Osteoblast (primary cell): ENCODE measurements at regions not wholly inside any gene's neighbourhood (a gene's known extent, or its start where the extent isn't known, plus 50 kb on each side); places are given as distances from the start of the nearest gene placed in this dataset.
"Not testable (repeated sequence)": the region's sequence is repeated elsewhere in the genome, so short reads cannot be mapped to it uniquely, and the experiment has no call there.

Source experiments
- DNase-seq: peaks from one replicate; pipeline ENCODE4 v3.0.0; 2011; ENCODE audit warnings: low spot score, mixed read lengths; ENCODE audit not compliant: insufficient read length; ENCODE audit errors: missing footprints
- H2AFZ ChIP-seq: 2 replicates; pipeline ENCODE4 v1.6.0; 2011; ENCODE audit warnings: mild to moderate bottlenecking, low read length
- H3K27ac ChIP-seq: 2 replicates; pipeline ENCODE4 v1.5.1; 2011; ENCODE audit warnings: mild to moderate bottlenecking, low read depth, low read length, moderate library complexity
- H3K27me3 ChIP-seq: 2 replicates; pipeline ENCODE4 v1.6.0; 2012; ENCODE audit warnings: mild to moderate bottlenecking, control low read depth, inconsistent platforms, low read length, moderate library complexity; ENCODE audit not compliant: insufficient read depth
- H3K36me3 ChIP-seq: 2 replicates; pipeline ENCODE4 v1.5.1; 2011; ENCODE audit warnings: mild to moderate bottlenecking, low read length, control low read depth, moderate library complexity; ENCODE audit not compliant: insufficient read depth
- H3K4me1 ChIP-seq: 2 replicates; pipeline ENCODE4 v1.5.1; 2011; ENCODE audit warnings: mild to moderate bottlenecking, low read length, control low read depth, moderate library complexity; ENCODE audit not compliant: insufficient read depth
- H3K4me2 ChIP-seq: 2 replicates; pipeline ENCODE4 v1.6.0; 2011; ENCODE audit warnings: mild to moderate bottlenecking, low read length; ENCODE audit not compliant: insufficient read depth
- H3K4me3 ChIP-seq: fragments of 200-600 bp; sonication (generic); 3 replicates; pipeline ENCODE4 v1.5.1; 2012; ENCODE audit warnings: mild to moderate bottlenecking, low read length, inconsistent platforms; ENCODE audit not compliant: insufficient read depth
- H3K79me2 ChIP-seq: 2 replicates; pipeline ENCODE4 v1.6.0; 2012; ENCODE audit warnings: mild to moderate bottlenecking, low read length, control low read depth, inconsistent platforms; ENCODE audit not compliant: insufficient read depth
- H3K9me3 ChIP-seq: 2 replicates; pipeline ENCODE4 v1.5.1; 2011; ENCODE audit warnings: low read depth, low read length, control low read depth
- H4K20me1 ChIP-seq: 2 replicates; pipeline ENCODE4 v1.6.0; 2012; ENCODE audit warnings: mild to moderate bottlenecking, low read length, control low read depth; ENCODE audit not compliant: insufficient read depth
- TF ChIP-seq, protein P1 (sequence below): IDR thresholded peaks from 2 replicates; pipeline ENCODE4 v1.5.1; 2011; ENCODE audit warnings: mild to moderate bottlenecking, low read depth, low read length, moderate library complexity; ENCODE audit errors: extremely low read depth

DNA sequence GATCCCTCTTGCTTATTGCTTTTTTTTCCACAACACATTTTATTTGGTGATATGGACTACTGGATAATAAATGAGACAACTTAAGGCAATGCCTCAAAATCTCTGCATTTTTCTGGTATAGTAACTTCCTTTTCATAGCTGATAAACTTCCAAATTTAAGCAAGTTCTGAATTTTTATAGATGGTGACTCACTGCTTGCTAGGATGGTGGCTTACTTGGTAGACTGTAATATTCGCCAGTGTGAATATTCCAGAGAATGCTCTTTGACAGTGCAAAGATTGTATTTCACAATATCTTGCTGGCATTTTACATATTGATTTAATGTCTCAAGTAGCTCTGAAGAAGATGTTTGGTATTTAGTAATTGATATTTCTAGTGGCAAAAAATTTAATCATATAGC, 472.4 kb downstream of the TFEC start:
- TF ChIP-seq, protein P1, sequence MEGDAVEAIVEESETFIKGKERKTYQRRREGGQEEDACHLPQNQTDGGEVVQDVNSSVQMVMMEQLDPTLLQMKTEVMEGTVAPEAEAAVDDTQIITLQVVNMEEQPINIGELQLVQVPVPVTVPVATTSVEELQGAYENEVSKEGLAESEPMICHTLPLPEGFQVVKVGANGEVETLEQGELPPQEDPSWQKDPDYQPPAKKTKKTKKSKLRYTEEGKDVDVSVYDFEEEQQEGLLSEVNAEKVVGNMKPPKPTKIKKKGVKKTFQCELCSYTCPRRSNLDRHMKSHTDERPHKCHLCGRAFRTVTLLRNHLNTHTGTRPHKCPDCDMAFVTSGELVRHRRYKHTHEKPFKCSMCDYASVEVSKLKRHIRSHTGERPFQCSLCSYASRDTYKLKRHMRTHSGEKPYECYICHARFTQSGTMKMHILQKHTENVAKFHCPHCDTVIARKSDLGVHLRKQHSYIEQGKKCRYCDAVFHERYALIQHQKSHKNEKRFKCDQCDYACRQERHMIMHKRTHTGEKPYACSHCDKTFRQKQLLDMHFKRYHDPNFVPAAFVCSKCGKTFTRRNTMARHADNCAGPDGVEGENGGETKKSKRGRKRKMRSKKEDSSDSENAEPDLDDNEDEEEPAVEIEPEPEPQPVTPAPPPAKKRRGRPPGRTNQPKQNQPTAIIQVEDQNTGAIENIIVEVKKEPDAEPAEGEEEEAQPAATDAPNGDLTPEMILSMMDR = no peak
- Histone ChIP-seq H3K4me1 (peaks cover 32% of the 10 kb centered on the region), H2AFZ (no peak overlapping the region), H4K20me1 (no peaks in the 10 kb centered on the region), H3K27me3 (no peaks in the 10 kb centered on the region), H3K4me3 (no peak overlapping the region), H3K4me2 (no peak overlapping the region), H3K27ac (no peak overlapping the region), H3K79me2 (no peaks in the 10 kb centered on the region), H3K36me3 (no peaks in the 10 kb centered on the region), H3K9me3 (no peaks in the 10 kb centered on the region)
- no peak for DNase-seq

DNA sequence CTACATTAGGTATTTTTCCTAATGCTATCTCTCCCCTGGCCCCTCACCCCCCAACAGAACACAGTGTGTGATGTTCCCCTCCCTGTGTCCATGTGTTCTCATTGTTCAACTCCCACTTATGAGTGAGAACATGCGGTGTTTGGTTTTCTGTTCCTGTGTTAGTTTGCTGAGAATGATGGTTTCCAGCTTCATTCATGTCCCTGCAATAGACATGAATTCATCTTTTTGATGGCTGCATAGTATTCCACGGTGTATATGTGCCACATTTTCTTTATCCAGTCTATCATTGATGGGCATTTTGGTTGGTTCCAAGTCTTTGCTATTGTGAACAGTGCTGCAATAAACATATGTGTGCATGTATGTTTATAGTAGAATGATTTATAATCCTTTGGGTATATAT, 473.3 kb downstream of the TFEC start:
- H3K79me2 ChIP-seq, H3K4me2 ChIP-seq, H3K27me3 ChIP-seq, H2AFZ ChIP-seq, H4K20me1 ChIP-seq, H3K27ac ChIP-seq, H3K9me3 ChIP-seq, H3K4me3 ChIP-seq, DNase-seq, H3K36me3 ChIP-seq: not testable (repeated sequence)
- peaks cover 32% of the 10 kb centered on the region for H3K4me1 ChIP-seq

DNA sequence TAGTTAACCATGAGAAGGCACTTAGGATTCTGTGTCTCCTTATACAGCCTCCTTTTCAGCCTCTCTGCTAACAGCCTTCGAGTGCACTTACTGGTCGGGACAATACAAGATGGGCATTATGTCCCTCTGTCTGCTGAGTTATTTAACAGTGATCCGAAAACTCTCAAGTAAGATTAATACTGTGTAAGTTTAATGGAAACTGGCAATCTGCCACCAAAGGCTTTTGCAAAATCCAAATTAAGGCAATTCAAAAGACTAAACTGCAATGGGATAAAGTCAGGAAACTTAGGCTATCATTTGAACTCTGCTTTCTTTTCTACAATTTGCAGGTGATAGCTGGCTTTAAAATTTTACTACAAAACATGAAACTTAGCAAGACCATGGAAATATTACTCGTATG, 477.8 kb downstream of the TFEC start:
- H4K20me1 ChIP-seq = no peaks in the 10 kb centered on the region
- H3K9me3 ChIP-seq = no peaks in the 10 kb centered on the region
- no peaks in the 10 kb centered on the region for H3K79me2 ChIP-seq
- no peaks in the 10 kb centered on the region for H3K27me3 ChIP-seq
- H3K4me1 ChIP-seq = peaks cover 8% of the 10 kb centered on the region
- H3K4me2 ChIP-seq = no peak overlapping the region
- no peak overlapping the region for H3K4me3 ChIP-seq
- no peak overlapping the region for H2AFZ ChIP-seq
- no peak for DNase-seq
- TF ChIP-seq, protein P1 = no peak
- no peaks in the 10 kb centered on the region for H3K36me3 ChIP-seq
- no peak overlapping the region for H3K27ac ChIP-seq

DNA sequence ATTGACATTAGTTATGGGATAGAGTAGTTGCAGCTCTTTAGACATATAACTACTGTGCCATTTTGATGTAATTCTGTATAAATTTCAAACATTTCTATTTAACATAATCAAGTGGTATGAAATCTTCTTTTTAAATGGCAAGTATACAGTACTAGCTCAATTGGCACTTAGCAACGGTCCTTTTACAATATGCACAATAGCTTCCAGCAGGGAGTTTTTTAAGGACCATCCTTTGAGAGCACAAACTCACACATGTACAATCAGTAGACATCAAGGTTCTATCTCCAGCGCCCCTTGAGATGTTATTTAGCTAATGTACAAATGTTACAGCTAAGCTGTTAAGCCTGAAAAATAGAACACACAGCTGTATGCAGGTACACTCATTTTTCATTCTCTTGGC, 480.7 kb downstream of the TFEC start:
- Histone ChIP-seq H3K27me3 (no peaks in the 10 kb centered on the region), H3K4me1 (peaks cover 21% of the 10 kb centered on the region)

More for the DNA sequence above, 480.7 kb downstream of the TFEC start:
- Histone ChIP-seq H3K27ac (no peak overlapping the region), H3K36me3 (no peaks in the 10 kb centered on the region), H3K4me3 (no peak overlapping the region), H4K20me1 (no peaks in the 10 kb centered on the region), H2AFZ (no peak overlapping the region), H3K79me2 (no peaks in the 10 kb centered on the region), H3K9me3 (no peaks in the 10 kb centered on the region), H3K4me2 (no peak overlapping the region)
- no peak for DNase-seq
- TF ChIP-seq, protein P1 = no peak
